Stimulated activated naive CD8-positive, alpha-beta T cell treated with anti-CD3 and anti-CD28 coated beads, Interleukin-15, amount 100 ng/mL, for 72 hours (primary cell): ENCODE measurements at regions not wholly inside any gene's neighbourhood (a gene's known extent, or its start where the extent isn't known, plus 50 kb on each side); places are given as distances from the start of the nearest gene placed in this dataset.

Experiments
- ATAC-seq: fragments of 150-1000 bp; cut with Tn5 transposase; 2 replicates; pipeline ENCODE4 v1.10.0; 2021; ENCODE audit warnings: mild to moderate bottlenecking, moderate library complexity
- DNase-seq, 2 donors: peaks; one replicate each; pipeline ENCODE4 v3.0.0; 2021 to 2022
- H3K27ac Mint-ChIP-seq, 2 donors: one replicate each; pipeline ENCODE4 v1.8.0; 2022; ENCODE audit warnings: mild to moderate bottlenecking in 2 of 2, mixed read lengths in 2 of 2, moderate library complexity in 2 of 2
- H3K27me3 Mint-ChIP-seq: one replicate; pipeline ENCODE4 v1.8.0; 2022; ENCODE audit warnings: mixed read lengths
- H3K4me1 Mint-ChIP-seq: one replicate; pipeline ENCODE4 v1.8.0; 2022; ENCODE audit warnings: mild to moderate bottlenecking, mixed read lengths
- H3K4me3 Mint-ChIP-seq, 2 donors: one replicate each; pipeline ENCODE4 v1.8.0; 2022; ENCODE audit warnings: mild to moderate bottlenecking in 2 of 2, mixed read lengths in 2 of 2, moderate library complexity in 1 of 2
- H3K9me3 Mint-ChIP-seq, 2 donors: one replicate each; pipeline ENCODE4 v1.8.0; 2022; ENCODE audit warnings: mixed read lengths in 2 of 2

DNA sequence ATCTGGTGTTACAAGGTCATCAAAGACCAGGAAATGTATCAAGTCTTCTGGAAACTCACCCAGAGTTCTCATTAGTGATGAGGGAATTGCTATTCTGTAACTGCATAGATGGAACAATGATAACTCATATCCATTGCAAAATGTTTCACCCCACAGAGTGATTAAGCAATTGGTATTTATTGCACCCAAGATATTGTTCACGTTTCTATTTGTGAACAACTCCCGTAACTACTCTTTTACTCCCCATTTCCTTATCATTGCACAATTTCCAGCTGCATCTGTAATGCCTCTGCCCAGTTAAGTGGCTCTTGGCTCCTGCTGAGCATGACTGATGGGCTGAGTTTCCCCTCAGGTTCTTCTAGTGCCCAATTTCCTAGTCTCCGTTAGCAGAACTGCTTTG, 108.7 kb upstream of the PRICKLE1 start:
- DNase-seq = no peak
- Mint-ChIP-seq H3K9me3 (no peaks in the 10 kb centered on the region), H3K27me3 (no peaks in the 10 kb centered on the region), H3K4me1 (no peaks in the 10 kb centered on the region), H3K4me3 (no peak overlapping the region), H3K27ac (no peak overlapping the region)
- no peak for ATAC-seq

DNA sequence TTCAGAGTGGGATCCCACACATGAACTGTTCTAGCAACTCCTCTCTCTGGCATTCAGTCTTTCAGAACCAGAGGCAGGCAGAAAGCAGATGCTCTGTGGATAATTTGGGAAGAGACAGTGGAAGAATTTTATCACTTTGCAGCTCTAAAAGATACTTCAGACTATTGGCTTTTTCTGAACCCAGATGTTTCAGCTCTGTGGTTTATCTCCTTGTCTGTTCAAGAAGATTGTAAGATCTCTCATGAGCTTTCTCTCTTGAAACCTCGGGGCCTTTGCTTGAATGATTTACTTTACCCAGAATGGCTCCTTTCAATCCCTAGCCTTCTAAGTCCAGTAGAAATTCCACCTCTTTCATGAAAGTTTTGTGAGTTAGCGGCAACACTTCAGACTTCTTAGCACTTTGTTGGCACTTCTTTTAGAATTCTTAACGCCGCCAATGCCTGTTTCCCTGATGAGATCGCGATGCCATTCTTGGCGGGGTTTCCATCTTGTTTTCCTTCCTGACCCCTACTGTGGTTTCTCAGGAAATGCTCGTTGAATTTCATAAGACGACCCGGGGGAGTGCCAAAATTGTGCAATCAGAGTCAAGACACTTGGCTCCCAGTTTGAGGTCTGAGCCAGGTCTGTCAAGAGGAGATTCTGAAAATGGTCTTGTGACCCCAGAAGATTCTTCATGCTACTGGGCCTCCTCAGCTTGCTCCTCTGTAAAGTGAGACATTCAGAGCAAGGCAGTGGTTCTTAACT, 107.0 kb upstream of the PRICKLE1 start:
- no peaks in the 10 kb centered on the region for H3K4me1 Mint-ChIP-seq
- no peak overlapping the region for H3K4me3 Mint-ChIP-seq
- H3K27me3 Mint-ChIP-seq = no peaks in the 10 kb centered on the region
- H3K27ac Mint-ChIP-seq = no peak overlapping the region
- no peak for ATAC-seq
- no peaks in the 10 kb centered on the region for H3K9me3 Mint-ChIP-seq
- no peak for DNase-seq

DNA sequence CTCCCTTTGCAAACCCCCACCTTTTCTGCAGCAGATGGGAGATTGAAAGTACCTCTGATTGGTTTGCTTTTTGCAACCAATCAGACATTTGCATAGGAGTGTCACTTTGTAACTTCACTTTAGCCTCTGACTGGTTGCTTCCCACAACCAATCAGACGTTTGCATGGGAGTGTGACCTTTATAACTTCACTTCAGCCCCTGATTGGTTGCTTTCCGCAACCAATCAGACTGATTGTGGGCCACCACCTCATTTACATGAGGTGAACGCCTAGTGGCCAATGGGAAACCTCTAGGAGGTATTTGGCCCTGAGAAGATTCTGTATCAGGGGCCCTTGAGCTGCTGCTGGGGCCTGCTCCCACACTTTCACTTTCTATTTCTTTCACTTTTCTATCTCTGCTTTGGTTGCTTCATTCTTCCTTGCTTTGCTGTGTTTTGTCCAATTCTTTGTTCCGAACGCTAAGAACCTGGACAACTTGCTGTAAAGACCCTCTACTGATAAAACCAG, 106.0 kb upstream of the PRICKLE1 start:
- no peak overlapping the region for H3K4me3 Mint-ChIP-seq
- no peak overlapping the region for H3K27ac Mint-ChIP-seq
- no peaks in the 10 kb centered on the region for H3K9me3 Mint-ChIP-seq
- H3K4me1 Mint-ChIP-seq = no peaks in the 10 kb centered on the region
- ATAC-seq = no peak
- no peaks in the 10 kb centered on the region for H3K27me3 Mint-ChIP-seq
- DNase-seq = no peak

GRCh38 chr12:42692749-42693148, 103.2 kb upstream of the PRICKLE1 start:
- ATAC-seq (no peak), DNase-seq (no peak)
- H3K9me3 Mint-ChIP-seq = peaks cover 0 to 11% of the 10 kb centered on the region in 2 donors
- H3K27me3 Mint-ChIP-seq = no peaks in the 10 kb centered on the region
- no peak overlapping the region for H3K27ac Mint-ChIP-seq
- no peaks in the 10 kb centered on the region for H3K4me1 Mint-ChIP-seq
- no peak overlapping the region for H3K4me3 Mint-ChIP-seq

DNA sequence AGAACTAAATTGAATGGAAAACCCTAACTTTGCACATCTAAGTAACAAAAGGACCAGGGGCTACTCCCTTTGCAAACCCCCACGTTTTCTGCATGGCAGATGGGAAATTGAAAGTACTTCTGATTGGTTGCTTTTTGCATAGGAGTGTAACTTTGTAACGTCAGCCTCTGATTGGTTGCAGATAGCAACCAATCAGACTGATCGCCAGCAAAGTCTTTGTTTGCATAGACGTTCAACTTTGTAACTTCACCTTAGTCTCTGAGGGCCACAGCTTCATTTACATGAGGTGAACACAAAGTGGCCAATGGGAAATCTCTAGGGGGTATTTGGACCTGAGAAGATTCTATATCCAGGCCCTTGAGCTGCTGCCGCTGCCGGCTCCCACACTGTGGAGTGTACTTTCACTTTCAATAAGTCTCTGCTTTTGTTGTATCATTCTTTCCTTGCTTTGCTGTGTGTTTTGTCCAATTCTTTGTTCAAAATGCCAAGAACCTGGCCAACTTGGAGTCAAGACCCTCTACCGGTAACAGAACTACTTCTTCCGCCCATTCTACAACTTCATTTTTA, 102.5 kb upstream of the PRICKLE1 start:
- Mint-ChIP-seq H3K4me1 (no peaks in the 10 kb centered on the region), H3K9me3 (peaks cover 0 to 11% of the 10 kb centered on the region in 2 donors), H3K27ac (no peak overlapping the region), H3K4me3 (no peak overlapping the region), H3K27me3 (no peaks in the 10 kb centered on the region)
- ATAC-seq = no peak
- no peak for DNase-seq

DNA sequence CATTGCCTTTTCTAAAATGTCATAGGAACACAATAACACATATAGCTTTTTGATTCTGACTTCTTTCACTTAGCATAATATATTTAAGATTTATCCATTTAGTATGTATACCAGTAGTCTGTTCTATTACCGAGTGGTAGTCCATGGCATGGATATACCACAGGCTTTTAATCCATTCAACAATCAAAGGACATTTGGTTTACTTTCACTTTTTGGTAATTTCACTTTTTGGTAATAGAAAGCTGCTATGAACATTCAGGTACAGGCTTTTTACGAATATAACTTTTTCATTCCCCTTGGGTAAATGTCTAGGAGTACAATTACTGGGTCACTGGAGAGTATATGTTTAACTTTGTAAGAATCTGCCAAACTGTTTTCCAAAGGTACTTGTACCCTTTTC, 100.7 kb upstream of the PRICKLE1 start:
- ATAC-seq = no peak
- Mint-ChIP-seq H3K27ac (no peak overlapping the region), H3K4me3 (no peak overlapping the region), H3K27me3 (no peaks in the 10 kb centered on the region), H3K4me1 (no peaks in the 10 kb centered on the region), H3K9me3 (peaks cover 0 to 11% of the 10 kb centered on the region in 2 donors)
- DNase-seq = no peak

- no peak overlapping the region for H3K4me3 Mint-ChIP-seq
- DNase-seq (no peak), ATAC-seq (no peak)
- peaks cover 0 to 11% of the 10 kb centered on the region in 2 donors for H3K9me3 Mint-ChIP-seq
- H3K4me1 Mint-ChIP-seq = no peaks in the 10 kb centered on the region
- no peak overlapping the region for H3K27ac Mint-ChIP-seq
- no peaks in the 10 kb centered on the region for H3K27me3 Mint-ChIP-seq
These were observed 100.2 kb upstream of the PRICKLE1 start for GRCh38 chr12:42689699-42690098.

GRCh38 chr12:42686514-42687172, 97.1 kb upstream of the PRICKLE1 start:
- H3K27ac Mint-ChIP-seq = no peak overlapping the region
- H3K4me1 Mint-ChIP-seq = no peaks in the 10 kb centered on the region
- no peak for DNase-seq
- no peaks in the 10 kb centered on the region for H3K27me3 Mint-ChIP-seq
- no peak overlapping the region for H3K4me3 Mint-ChIP-seq
- no peak for ATAC-seq
- peaks cover 0 to 11% of the 10 kb centered on the region in 2 donors for H3K9me3 Mint-ChIP-seq

- H3K4me3 Mint-ChIP-seq = no peak overlapping the region
- H3K27ac Mint-ChIP-seq = no peak overlapping the region
- no peaks in the 10 kb centered on the region for H3K4me1 Mint-ChIP-seq
- peaks cover 0 to 10% of the 10 kb centered on the region in 2 donors for H3K9me3 Mint-ChIP-seq
- no peak for DNase-seq
- H3K27me3 Mint-ChIP-seq = no peaks in the 10 kb centered on the region
- ATAC-seq = no peak
These were observed 95.2 kb upstream of the PRICKLE1 start for GRCh38 chr12:42684802-42685071.

- ATAC-seq = no peak
- H3K27ac Mint-ChIP-seq = no peak overlapping the region
- H3K4me1 Mint-ChIP-seq = no peaks in the 10 kb centered on the region
- peaks cover 0 to 4% of the 10 kb centered on the region in 2 donors for H3K9me3 Mint-ChIP-seq
- DNase-seq = no peak
- H3K27me3 Mint-ChIP-seq = no peaks in the 10 kb centered on the region
- H3K4me3 Mint-ChIP-seq = no peak overlapping the region
These were observed 94.6 kb upstream of the PRICKLE1 start for GRCh38 chr12:42683933-42684801.

DNA sequence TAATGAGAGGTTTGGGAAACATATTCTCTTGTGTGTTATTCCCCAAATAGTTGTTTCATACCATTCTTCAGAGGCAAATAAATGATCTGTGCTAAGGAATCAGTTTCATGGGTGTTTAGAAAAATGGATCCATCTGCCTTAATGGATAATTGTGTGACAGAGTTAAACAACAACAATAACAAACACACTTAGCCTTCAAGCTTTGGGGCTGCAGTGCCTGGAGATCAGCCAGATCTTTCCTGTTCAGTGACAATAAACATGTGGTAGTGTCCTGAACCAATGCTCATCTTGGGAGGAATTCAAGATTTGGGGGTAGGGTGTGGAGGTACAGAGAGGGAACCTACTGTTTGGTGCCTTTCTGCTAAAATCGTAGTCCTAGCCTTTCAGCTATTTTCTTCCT, 93.7 kb upstream of the PRICKLE1 start:
- no peaks in the 10 kb centered on the region for H3K27me3 Mint-ChIP-seq
- H3K4me3 Mint-ChIP-seq = no peak overlapping the region
- no peak overlapping the region for H3K27ac Mint-ChIP-seq
- DNase-seq (no peak), ATAC-seq (no peak)
- H3K9me3 Mint-ChIP-seq = peaks cover 0 to 4% of the 10 kb centered on the region in 2 donors
- H3K4me1 Mint-ChIP-seq = no peaks in the 10 kb centered on the region

GRCh38 chr12:42679466-42679865, 89.9 kb upstream of the PRICKLE1 start:
- Mint-ChIP-seq H3K9me3 (no peaks in the 10 kb centered on the region), H3K27ac (no peak overlapping the region), H3K4me1 (no peaks in the 10 kb centered on the region), H3K4me3 (no peak overlapping the region), H3K27me3 (no peaks in the 10 kb centered on the region)
- no peak for ATAC-seq
- DNase-seq = no peak

GRCh38 chr12:42677461-42677860, 87.9 kb upstream of the PRICKLE1 start:
- DNase-seq (no peak), ATAC-seq (no peak)
- H3K4me3 Mint-ChIP-seq = no peak overlapping the region
- no peaks in the 10 kb centered on the region for H3K27me3 Mint-ChIP-seq
- H3K27ac Mint-ChIP-seq = no peak overlapping the region
- no peaks in the 10 kb centered on the region for H3K4me1 Mint-ChIP-seq
- peaks cover 0 to 4% of the 10 kb centered on the region in 2 donors for H3K9me3 Mint-ChIP-seq

DNA sequence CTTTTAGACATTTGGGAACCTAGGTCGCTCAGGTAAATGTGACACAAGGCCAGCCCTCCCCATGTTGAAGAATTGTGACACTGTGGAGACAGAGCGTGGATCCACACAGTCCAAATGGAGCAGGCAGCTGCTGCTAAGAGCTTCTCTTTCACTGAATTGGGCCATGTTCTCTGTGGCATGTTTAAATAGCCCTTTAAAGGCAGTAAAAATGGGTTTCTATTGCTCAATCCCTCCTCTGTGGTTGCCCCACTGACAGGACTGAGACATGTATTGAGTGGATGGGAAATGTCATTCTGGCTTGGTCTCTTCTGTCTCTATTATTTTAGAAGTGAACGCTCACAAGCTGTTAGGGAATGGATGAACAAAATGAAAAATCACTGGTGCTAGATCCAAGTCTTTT, 84.0 kb upstream of the PRICKLE1 start:
- H3K4me1 Mint-ChIP-seq = no peaks in the 10 kb centered on the region
- no peak overlapping the region for H3K4me3 Mint-ChIP-seq
- no peak for DNase-seq
- no peaks in the 10 kb centered on the region for H3K27me3 Mint-ChIP-seq
- H3K27ac Mint-ChIP-seq = no peak overlapping the region
- no peak for ATAC-seq
- peaks cover 0 to 11% of the 10 kb centered on the region in 2 donors for H3K9me3 Mint-ChIP-seq

DNA sequence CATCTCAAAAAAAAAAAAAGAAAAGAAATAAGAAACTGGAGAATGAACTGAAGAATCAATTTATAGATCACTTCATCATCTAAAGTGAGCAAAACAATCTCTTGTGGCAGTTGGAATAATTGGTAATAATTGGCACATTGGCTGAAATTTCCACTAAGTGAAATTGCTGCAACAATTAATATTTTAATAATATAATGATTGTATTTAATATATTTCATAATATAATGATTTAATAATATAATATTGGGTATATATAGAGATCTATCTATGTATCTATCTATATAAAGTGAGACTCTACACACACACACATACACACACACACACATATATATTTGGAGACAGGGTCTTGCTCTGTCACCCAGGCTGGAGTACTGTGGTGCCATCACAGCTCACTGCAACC, 81.2 kb upstream of the PRICKLE1 start:
- Mint-ChIP-seq H3K27ac (no peak overlapping the region), H3K27me3 (no peaks in the 10 kb centered on the region), H3K4me3 (no peak overlapping the region), H3K4me1 (no peaks in the 10 kb centered on the region), H3K9me3 (peaks cover 0 to 11% of the 10 kb centered on the region in 2 donors)
- DNase-seq (no peak), ATAC-seq (no peak)

GRCh38 chr12:42669553-42669952, 80.0 kb upstream of the PRICKLE1 start:
- no peak for ATAC-seq
- H3K27ac Mint-ChIP-seq = no peak overlapping the region
- no peak for DNase-seq
- peaks cover 0 to 11% of the 10 kb centered on the region in 2 donors for H3K9me3 Mint-ChIP-seq
- no peaks in the 10 kb centered on the region for H3K27me3 Mint-ChIP-seq
- no peaks in the 10 kb centered on the region for H3K4me1 Mint-ChIP-seq
- no peak overlapping the region for H3K4me3 Mint-ChIP-seq
